ENCODE measurements at regions not wholly inside any gene's neighbourhood (a gene's known extent, or its start where the extent isn't known, plus 50 kb on each side); places are given as distances from the start of the nearest gene placed in this dataset.

- TF ChIP-seq CTCF (IDR thresholded peaks at IDR 0.05), result peak; percentile 16; the same call in 1 of the 2 replicates
Measured at GRCh38 chr14:86646696-86647690, 1117.0 kb downstream of the FLRT2 start.

GRCh38 chr14:86646125-86646524 lies 1116.2 kb downstream of the FLRT2 start:
- no peak for TF ChIP-seq CTCF (IDR thresholded peaks at IDR 0.05)

GRCh38 chr14:86641310-86641709 lies 1111.4 kb downstream of the FLRT2 start:
- no peak for TF ChIP-seq CTCF (IDR thresholded peaks at IDR 0.05)

GRCh38 chr14:86640288-86640687 lies 1110.3 kb downstream of the FLRT2 start:
- TF ChIP-seq CTCF (IDR thresholded peaks at IDR 0.05), result no peak

GRCh38 chr14:86639666-86640065 lies 1109.7 kb downstream of the FLRT2 start:
- TF ChIP-seq CTCF (IDR thresholded peaks at IDR 0.05), result no peak

GRCh38 chr14:86639146-86639545 lies 1109.2 kb downstream of the FLRT2 start:
- TF ChIP-seq CTCF (IDR thresholded peaks at IDR 0.05), result no peak

- TF ChIP-seq CTCF (IDR thresholded peaks at IDR 0.05), result no peak
Measured at GRCh38 chr14:86627080-86627479, 1097.1 kb downstream of the FLRT2 start.

All from LNCAP (cell line).